ENCODE measurements at regions not wholly inside any gene's neighbourhood (a gene's known extent, or its start where the extent isn't known, plus 50 kb on each side); places are given as distances from the start of the nearest gene placed in this dataset.
A peak's percentile ranks its signal among the peaks of the same experiment; 100 is the strongest.

- DNase-seq = peak; percentile 56
Measured at GRCh38 chr12:76611533-76611932, 52.0 kb upstream of the OSBPL8 start.

- no peak for DNase-seq
Measured at GRCh38 chr12:76614364-76614763, 54.8 kb upstream of the OSBPL8 start.

GRCh38 chr12:76618031-76618430, 58.5 kb upstream of the OSBPL8 start:
- DNase-seq = no peak

- DNase-seq = peak; percentile 57
Measured at GRCh38 chr12:76621582-76622024, 62.0 kb upstream of the OSBPL8 start.

GRCh38 chr12:76622351-76622750, 62.8 kb upstream of the OSBPL8 start:
- no peak for DNase-seq

- no peak for DNase-seq
Measured at GRCh38 chr12:76622915-76623314, 63.3 kb upstream of the OSBPL8 start.

- peak; percentile 74 for DNase-seq
Measured at GRCh38 chr12:76623931-76624330, 64.4 kb upstream of the OSBPL8 start.

- DNase-seq = no peak
Measured at GRCh38 chr12:76627346-76628135, 68.0 kb upstream of the OSBPL8 start.

GRCh38 chr12:76628745-76629144, 69.2 kb upstream of the OSBPL8 start:
- no peak for DNase-seq

- DNase-seq = no peak
Measured at GRCh38 chr12:76631741-76632140, 72.2 kb upstream of the OSBPL8 start.

GRCh38 chr12:76633415-76633814, 73.8 kb upstream of the OSBPL8 start:
- no peak for DNase-seq

GRCh38 chr12:76634133-76634532, 74.6 kb upstream of the OSBPL8 start:
- DNase-seq = no peak

- DNase-seq = peak; percentile 48
Measured at GRCh38 chr12:76636121-76636692, 76.6 kb upstream of the OSBPL8 start.

GRCh38 chr12:76637807-76638206, 78.2 kb upstream of the OSBPL8 start:
- DNase-seq = peak; percentile 69

- no peak for DNase-seq
Measured at GRCh38 chr12:76639646-76640045, 80.1 kb upstream of the OSBPL8 start.

- DNase-seq = no peak
Measured at GRCh38 chr12:76641073-76641472, 81.5 kb upstream of the OSBPL8 start.

- DNase-seq = no peak
Measured at GRCh38 chr12:76641961-76642360, 82.4 kb upstream of the OSBPL8 start.

GRCh38 chr12:76643438-76643837, 83.9 kb upstream of the OSBPL8 start:
- peak; percentile 74 for DNase-seq

GRCh38 chr12:76644950-76645349, 85.4 kb upstream of the OSBPL8 start:
- DNase-seq = no peak

- no peak for DNase-seq
Measured at GRCh38 chr12:76645934-76646333, 86.4 kb upstream of the OSBPL8 start.

GRCh38 chr12:76646366-76646765, 86.8 kb upstream of the OSBPL8 start:
- DNase-seq = no peak

GRCh38 chr12:76649099-76649498, 89.5 kb upstream of the OSBPL8 start:
- DNase-seq = no peak

- no peak for DNase-seq
Measured at GRCh38 chr12:76652402-76652801, 92.8 kb upstream of the OSBPL8 start.

GRCh38 chr12:76653342-76653741, 93.8 kb upstream of the OSBPL8 start:
- no peak for DNase-seq

GRCh38 chr12:76664731-76665130, 99.2 kb upstream of the ZDHHC17 start:
- no peak for DNase-seq

Data from fibroblast of skin of right biceps (primary cell).